HFF-Myc (cell line): ENCODE measurements at regions not wholly inside any gene's neighbourhood (a gene's known extent, or its start where the extent isn't known, plus 50 kb on each side); places are given as distances from the start of the nearest gene placed in this dataset.

Experiments used
- DNase-seq: peaks from one replicate; pipeline ENCODE4 v3.0.0-alpha.2; 2011; ENCODE audit warnings: low read depth; ENCODE audit errors: extremely low read depth
- H3K4me3 ChIP-seq: replicated peaks from 2 replicates; pipeline ENCODE4 v1.5.1; 2011; ENCODE audit warnings: low read depth, mild to moderate bottlenecking, control low read depth, low read length
- CTCF ChIP-seq: IDR thresholded peaks from 2 replicates; pipeline ENCODE4 v1.5.1; 2012; ENCODE audit warnings: mild to moderate bottlenecking, low read depth, low read length, control low read depth; ENCODE audit errors: missing control alignments

GRCh38 chrX:20412871-20413486 is 146.3 kb upstream of the RPS6KA3 start:
- no peak for TF ChIP-seq CTCF
- DNase-seq, result no peak
- H3K4me3 ChIP-seq, result no peak overlapping the region

GRCh38 chrX:20410540-20410939 is 143.8 kb upstream of the RPS6KA3 start:
- no peak overlapping the region for H3K4me3 ChIP-seq
- TF ChIP-seq CTCF, result no peak
- DNase-seq, result no peak

GRCh38 chrX:20409991-20410390 is 143.3 kb upstream of the RPS6KA3 start:
- H3K4me3 ChIP-seq, result no peak overlapping the region
- DNase-seq, result no peak
- TF ChIP-seq CTCF, result no peak

- DNase-seq, result no peak
- no peak overlapping the region for H3K4me3 ChIP-seq
- no peak for TF ChIP-seq CTCF
These were observed 136.2 kb upstream of the RPS6KA3 start for GRCh38 chrX:20402956-20403355.

GRCh38 chrX:20399728-20400414 is 133.2 kb upstream of the RPS6KA3 start:
- no peak overlapping the region for H3K4me3 ChIP-seq
- DNase-seq, result no peak
- TF ChIP-seq CTCF, result no peak

- no peak for DNase-seq
- no peak overlapping the region for H3K4me3 ChIP-seq
- TF ChIP-seq CTCF, result no peak
These were observed 130.9 kb upstream of the RPS6KA3 start for GRCh38 chrX:20397587-20397986.
